IgD-negative memory B cell (primary cell): ENCODE measurements at regions not wholly inside any gene's neighbourhood (a gene's known extent, or its start where the extent isn't known, plus 50 kb on each side); places are given as distances from the start of the nearest gene placed in this dataset.

Experiments used
- H3K27ac Mint-ChIP-seq, 3 donors: one replicate each; pipeline ENCODE4 v1.8.0; 2020 to 2022; ENCODE audit warnings: mild to moderate bottlenecking in 3 of 3, mixed read lengths in 3 of 3, moderate library complexity in 1 of 3
- H3K27me3 Mint-ChIP-seq: one replicate; pipeline ENCODE4 v1.8.0; 2021; ENCODE audit warnings: mixed read lengths
- H3K36me3 Mint-ChIP-seq: one replicate; pipeline ENCODE4 v1.8.0; 2020; ENCODE audit warnings: mild to moderate bottlenecking, mixed read lengths
- H3K4me1 Mint-ChIP-seq, 3 donors: one replicate each; pipeline ENCODE4 v1.8.0; 2020 to 2022; ENCODE audit warnings: mixed read lengths in 3 of 3, mild to moderate bottlenecking in 1 of 3
- H3K4me3 Mint-ChIP-seq, 4 donors: one replicate each; pipeline ENCODE4 v1.8.0; 2020 to 2022; ENCODE audit warnings: mild to moderate bottlenecking in 4 of 4, mixed read lengths in 4 of 4, moderate library complexity in 3 of 4
- H3K9me3 Mint-ChIP-seq, 3 donors: one replicate each; pipeline ENCODE4 v1.8.0; 2020 to 2021; ENCODE audit warnings: mixed read lengths in 3 of 3, mild to moderate bottlenecking in 1 of 3

GRCh38 chr3:5630406-5630805 is 442.9 kb downstream of the EDEM1 start:
- Mint-ChIP-seq H3K27ac (no peak overlapping the region), H3K4me1 (no peaks in the 10 kb centered on the region), H3K9me3 (peaks cover 0 to 7% (median 4%) of the 10 kb centered on the region in 3 donors), H3K27me3 (peaks cover 1% of the 10 kb centered on the region), H3K36me3 (no peaks in the 10 kb centered on the region), H3K4me3 (no peak overlapping the region)

DNA sequence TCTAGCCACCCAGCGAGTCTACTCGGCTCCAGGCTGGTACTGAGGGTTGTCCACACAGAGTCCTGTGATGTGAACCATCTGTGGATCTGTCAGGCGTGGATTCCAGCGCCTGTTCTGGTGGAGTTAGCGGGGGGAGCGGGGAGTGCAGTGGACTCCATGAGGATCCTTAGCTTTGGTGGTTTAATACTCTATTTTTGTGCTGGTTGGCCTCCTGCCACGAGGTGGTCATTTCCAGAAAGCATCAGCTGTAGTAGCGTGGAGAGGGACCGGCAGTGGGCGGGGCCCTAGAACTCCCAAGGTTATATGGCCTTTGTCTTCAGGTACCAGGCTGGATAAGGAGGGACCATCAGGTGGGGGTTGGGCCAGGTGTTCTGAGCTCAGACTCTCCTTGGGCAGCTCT is 446.5 kb downstream of the EDEM1 start:
- H3K36me3 Mint-ChIP-seq = no peaks in the 10 kb centered on the region
- no peaks in the 10 kb centered on the region for H3K4me1 Mint-ChIP-seq
- H3K4me3 Mint-ChIP-seq = no peak overlapping the region
- no peak overlapping the region for H3K27ac Mint-ChIP-seq
- peaks cover 2 to 8% (median 7%) of the 10 kb centered on the region in 3 donors for H3K9me3 Mint-ChIP-seq
- H3K27me3 Mint-ChIP-seq = peaks cover 1% of the 10 kb centered on the region

DNA sequence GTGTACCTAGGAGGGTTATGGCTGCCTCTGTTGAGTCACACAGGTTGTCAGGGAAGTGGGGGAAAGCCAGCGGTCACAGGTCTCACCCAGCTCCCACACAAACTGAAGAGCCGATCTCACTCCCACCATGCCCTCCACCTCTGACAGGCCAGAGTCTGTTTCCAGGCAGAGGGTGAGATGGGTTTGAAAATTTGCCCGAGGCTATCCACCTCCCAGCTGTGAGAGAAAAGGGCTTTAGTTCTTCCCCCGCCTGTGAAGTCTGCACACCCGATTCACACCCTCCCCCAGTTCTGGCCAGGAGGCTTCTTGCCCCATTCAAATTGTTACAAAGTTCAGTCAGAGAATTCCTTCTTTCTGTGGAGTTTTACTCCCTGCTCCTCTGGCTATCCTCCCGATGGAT is 446.9 kb downstream of the EDEM1 start:
- no peaks in the 10 kb centered on the region for H3K36me3 Mint-ChIP-seq

GRCh38 chr3:5635746-5636145 is 448.2 kb downstream of the EDEM1 start:
- H3K27ac Mint-ChIP-seq = no peak overlapping the region
- peaks cover 6 to 8% (median 7%) of the 10 kb centered on the region in 3 donors for H3K9me3 Mint-ChIP-seq
- no peak overlapping the region for H3K4me3 Mint-ChIP-seq
- H3K27me3 Mint-ChIP-seq = peaks cover 1% of the 10 kb centered on the region
- H3K4me1 Mint-ChIP-seq = no peaks in the 10 kb centered on the region
- no peaks in the 10 kb centered on the region for H3K36me3 Mint-ChIP-seq

More for the DNA sequence above, 446.9 kb downstream of the EDEM1 start:
- Mint-ChIP-seq H3K9me3 (peaks cover 4 to 8% (median 7%) of the 10 kb centered on the region in 3 donors), H3K27me3 (peaks cover 1% of the 10 kb centered on the region), H3K27ac (no peak overlapping the region), H3K4me1 (no peaks in the 10 kb centered on the region), H3K4me3 (peak overlapping the region in 1 of 4 donors; percentile 37)

- peaks cover 1% of the 10 kb centered on the region for H3K27me3 Mint-ChIP-seq
Observed at GRCh38 chr3:5638550-5638949, 451.0 kb downstream of the EDEM1 start.

DNA sequence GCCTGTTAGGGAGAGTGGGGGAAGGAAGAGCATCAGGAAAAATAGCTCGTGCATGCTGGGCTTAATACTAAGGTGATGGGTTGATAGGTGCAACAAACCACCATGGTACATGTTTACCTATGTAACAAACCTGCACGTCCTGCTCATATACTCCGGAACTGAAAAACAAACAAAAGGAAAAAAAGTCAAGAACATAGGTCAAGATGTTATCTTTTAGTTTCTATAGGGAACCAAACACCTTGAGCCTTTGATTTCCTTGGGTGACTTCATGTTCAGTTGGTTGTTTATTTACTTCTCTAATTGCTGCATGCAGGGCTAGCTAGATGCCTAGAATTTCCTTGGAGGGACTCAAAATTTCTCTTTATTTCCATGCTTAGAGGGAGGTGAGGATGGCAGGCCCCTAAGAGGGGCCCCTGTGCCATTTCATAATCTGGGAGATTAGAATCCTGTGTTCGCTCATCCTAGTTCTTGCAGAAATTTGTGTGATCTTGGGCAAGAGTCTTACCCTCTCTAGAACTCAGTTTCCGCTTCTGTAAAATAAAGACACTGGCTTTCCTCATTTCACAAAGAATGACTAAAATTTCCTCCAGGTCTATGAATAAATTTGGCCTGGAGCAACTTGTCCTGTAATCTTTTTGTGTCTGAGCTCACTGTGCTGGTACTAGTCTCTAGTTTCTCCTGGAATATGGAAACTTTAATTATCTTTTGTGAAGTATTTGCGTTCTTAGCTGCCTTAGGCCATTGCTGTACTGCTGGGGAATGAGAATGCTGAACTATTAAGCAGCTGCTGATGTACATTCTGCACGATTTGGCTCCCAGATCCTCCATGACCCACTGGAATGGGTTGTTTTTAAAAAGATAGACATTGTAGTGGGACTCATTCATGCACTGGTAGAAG is 457.5 kb downstream of the EDEM1 start:
- H3K9me3 Mint-ChIP-seq = peaks cover 2 to 10% (median 2%) of the 10 kb centered on the region in 3 donors
- H3K27ac Mint-ChIP-seq = no peak overlapping the region
- no peaks in the 10 kb centered on the region for H3K4me1 Mint-ChIP-seq
- peaks cover 4% of the 10 kb centered on the region for H3K36me3 Mint-ChIP-seq
- no peak overlapping the region for H3K4me3 Mint-ChIP-seq
- H3K27me3 Mint-ChIP-seq = no peaks in the 10 kb centered on the region

More at GRCh38 chr3:5638550-5638949, 451.0 kb downstream of the EDEM1 start:
- no peak overlapping the region for H3K4me3 Mint-ChIP-seq
- no peaks in the 10 kb centered on the region for H3K36me3 Mint-ChIP-seq
- no peaks in the 10 kb centered on the region for H3K4me1 Mint-ChIP-seq
- no peak overlapping the region for H3K27ac Mint-ChIP-seq
- peaks cover 6 to 13% (median 7%) of the 10 kb centered on the region in 3 donors for H3K9me3 Mint-ChIP-seq

DNA sequence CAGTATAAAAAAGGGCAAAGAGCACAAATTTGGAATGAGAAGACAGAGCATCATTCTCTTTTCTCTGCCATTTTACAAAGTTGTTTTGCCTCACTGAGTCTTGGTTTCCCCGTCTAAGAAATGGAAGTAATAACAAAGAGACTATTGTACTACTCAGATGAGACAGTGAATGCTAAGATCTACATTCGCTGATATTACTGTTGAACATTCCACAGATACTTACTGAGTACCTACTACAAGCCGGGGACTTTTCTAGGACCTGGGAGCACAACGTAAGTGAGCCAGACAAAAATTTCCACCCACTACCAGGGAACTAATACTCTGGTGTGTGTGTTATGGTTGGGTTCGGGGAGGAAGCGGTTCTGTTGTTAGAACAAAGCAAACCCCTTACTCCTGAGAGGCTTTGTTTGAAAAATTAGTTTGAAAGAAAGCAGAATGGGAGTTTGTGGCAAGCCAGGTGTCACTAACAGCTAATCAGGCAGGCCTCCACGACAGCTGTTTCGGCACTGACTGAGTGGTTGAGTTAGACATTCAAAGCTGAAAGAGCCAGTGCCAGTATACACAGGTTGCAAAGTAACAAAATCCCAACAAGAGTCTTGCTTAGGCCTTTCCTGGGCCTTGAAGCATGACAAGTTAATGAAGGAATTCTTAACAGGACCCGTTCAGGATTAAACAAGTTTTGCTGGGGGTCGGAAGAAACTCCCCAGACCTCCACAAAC is 458.3 kb downstream of the EDEM1 start:
- Mint-ChIP-seq H3K27me3 (no peaks in the 10 kb centered on the region), H3K4me1 (no peaks in the 10 kb centered on the region), H3K27ac (no peak overlapping the region), H3K4me3 (no peak overlapping the region), H3K36me3 (peaks cover 4% of the 10 kb centered on the region), H3K9me3 (peaks cover 0 to 9% (median 2%) of the 10 kb centered on the region in 3 donors)

DNA sequence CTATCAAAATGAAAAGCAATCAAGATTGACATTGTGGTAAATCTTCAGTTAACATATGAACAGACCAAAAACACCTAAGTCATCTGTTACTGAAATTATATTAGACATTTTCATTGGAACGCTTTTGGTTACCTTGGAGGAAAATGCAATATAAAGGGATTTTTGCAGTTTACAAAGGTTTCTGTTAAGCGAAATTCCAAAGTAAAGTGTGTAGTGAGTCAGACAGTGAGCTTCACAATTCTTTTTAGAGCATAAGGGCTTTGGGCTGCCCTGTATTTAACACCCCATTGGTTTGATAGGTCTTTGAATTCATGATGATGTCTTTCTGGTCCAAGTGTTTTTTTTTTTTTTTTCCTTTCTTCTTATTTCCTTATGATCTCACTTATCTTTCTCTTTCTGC is 462.8 kb downstream of the EDEM1 start:
- Mint-ChIP-seq H3K9me3 (peaks cover 0 to 5% (median 3%) of the 10 kb centered on the region in 3 donors), H3K27ac (no peak overlapping the region), H3K4me1 (no peaks in the 10 kb centered on the region), H3K4me3 (no peak overlapping the region), H3K36me3 (no peaks in the 10 kb centered on the region), H3K27me3 (peaks cover 3% of the 10 kb centered on the region)

DNA sequence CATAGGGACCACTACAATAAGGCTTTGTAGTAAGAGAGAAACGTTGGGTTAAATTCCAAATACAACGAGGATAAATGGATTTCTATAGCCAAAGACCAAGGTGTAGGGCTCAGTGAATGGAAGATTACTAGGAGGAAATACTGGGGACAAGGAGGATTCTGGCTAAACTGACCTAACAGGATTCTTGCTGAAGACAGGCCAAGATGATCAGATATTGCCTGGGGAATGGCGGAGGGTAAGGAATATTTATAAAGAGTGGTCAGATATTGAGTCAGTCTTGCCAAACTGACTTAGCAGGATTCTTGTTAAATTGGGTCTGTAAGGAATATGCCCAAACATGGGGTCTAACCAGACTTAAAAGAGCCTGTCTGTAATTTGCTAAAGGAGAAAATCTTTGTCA is 463.8 kb downstream of the EDEM1 start:
- no peaks in the 10 kb centered on the region for H3K36me3 Mint-ChIP-seq
- H3K27ac Mint-ChIP-seq = no peak overlapping the region
- peaks cover 0 to 5% (median 3%) of the 10 kb centered on the region in 3 donors for H3K9me3 Mint-ChIP-seq
- H3K4me3 Mint-ChIP-seq = no peak overlapping the region
- H3K27me3 Mint-ChIP-seq = peaks cover 3% of the 10 kb centered on the region
- H3K4me1 Mint-ChIP-seq = no peaks in the 10 kb centered on the region

DNA sequence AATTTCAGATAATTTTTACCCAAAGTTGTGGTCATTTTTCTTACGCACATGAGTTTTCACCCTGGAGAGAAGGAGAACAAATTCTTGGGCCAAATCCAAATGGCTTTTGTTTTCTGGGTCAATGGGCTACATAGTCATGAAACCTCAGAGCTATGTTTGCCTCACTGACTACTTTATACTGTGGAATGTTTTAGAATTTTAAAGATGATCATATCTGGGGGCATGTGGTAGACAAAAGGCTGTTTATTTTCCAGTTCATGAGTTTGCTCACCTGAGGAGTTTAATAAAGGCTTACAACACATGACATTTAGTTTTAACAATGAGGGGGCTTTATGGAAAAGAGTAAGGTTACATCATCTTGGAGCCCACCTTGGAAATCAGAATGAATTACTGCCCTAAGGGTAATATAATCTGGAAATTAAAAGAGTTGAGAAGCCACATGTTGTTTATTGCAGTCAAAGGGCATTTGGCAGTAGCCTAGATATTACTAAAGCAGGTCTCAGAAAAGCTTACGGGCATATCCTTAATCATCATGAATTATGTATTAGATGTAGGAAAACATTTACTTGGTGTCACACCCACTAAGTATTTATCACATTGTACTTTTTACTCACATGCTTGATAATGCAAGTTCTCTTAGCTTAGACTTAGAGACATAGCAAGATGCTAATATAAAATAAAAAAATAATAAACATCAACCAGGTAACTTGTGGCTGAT is 466.1 kb downstream of the EDEM1 start:
- H3K36me3 Mint-ChIP-seq = no peaks in the 10 kb centered on the region
- peaks cover 3% of the 10 kb centered on the region for H3K27me3 Mint-ChIP-seq
- H3K27ac Mint-ChIP-seq = no peak overlapping the region

DNA sequence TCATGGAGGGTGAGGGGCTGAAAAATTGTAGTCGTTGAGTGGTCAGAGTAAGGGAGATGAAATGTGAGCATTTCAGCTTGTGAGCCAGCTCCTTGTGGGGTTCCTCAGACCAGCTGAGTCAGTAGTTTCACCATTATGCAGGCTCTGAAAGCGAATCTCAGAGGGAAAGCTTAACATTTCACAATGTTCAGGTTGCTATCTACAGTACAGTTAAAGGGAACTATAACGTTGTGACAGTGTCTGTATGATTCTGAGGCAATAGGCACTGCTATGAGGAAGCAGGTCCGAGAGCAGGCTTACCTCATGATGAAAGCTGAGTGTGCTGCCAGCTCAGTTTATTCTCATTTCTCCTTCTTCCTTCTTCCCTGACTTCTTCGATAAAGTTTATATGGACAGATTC is 469.6 kb downstream of the EDEM1 start:
- no peaks in the 10 kb centered on the region for H3K36me3 Mint-ChIP-seq
- peaks cover 0 to 2% (median 0%) of the 10 kb centered on the region in 3 donors for H3K4me1 Mint-ChIP-seq

More for the DNA sequence above, 466.1 kb downstream of the EDEM1 start:
- H3K9me3 Mint-ChIP-seq = peaks cover 5 to 7% (median 6%) of the 10 kb centered on the region in 3 donors
- no peak overlapping the region for H3K4me3 Mint-ChIP-seq
- no peaks in the 10 kb centered on the region for H3K4me1 Mint-ChIP-seq

DNA sequence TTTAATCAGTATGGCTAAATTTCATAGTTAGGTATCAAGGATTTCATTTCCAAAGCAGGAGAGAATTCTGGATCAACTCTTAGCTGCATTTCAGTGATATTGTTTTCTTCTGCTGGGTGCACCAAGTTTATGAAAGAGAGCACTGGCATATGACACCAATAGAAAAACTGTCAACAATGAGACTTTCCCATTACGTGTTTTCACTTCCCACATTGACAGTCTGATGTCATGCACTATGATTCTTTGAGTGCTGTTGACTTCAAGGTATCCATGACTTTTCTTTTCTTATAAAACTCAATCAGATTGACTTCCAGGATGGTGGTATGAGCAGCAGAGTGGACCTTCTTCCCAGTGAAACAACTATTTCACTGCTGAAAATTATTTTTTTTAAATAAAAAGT is 476.1 kb downstream of the EDEM1 start:
- no peaks in the 10 kb centered on the region for H3K27me3 Mint-ChIP-seq
- H3K4me3 Mint-ChIP-seq = no peak overlapping the region
- peaks cover 7 to 17% (median 15%) of the 10 kb centered on the region in 3 donors for H3K9me3 Mint-ChIP-seq
- H3K27ac Mint-ChIP-seq = no peak overlapping the region
- no peaks in the 10 kb centered on the region for H3K36me3 Mint-ChIP-seq
- H3K4me1 Mint-ChIP-seq = peaks cover 0 to 2% (median 0%) of the 10 kb centered on the region in 3 donors

More for the DNA sequence above, 469.6 kb downstream of the EDEM1 start:
- no peak overlapping the region for H3K4me3 Mint-ChIP-seq
- no peak overlapping the region for H3K27ac Mint-ChIP-seq
- peaks cover 3% of the 10 kb centered on the region for H3K27me3 Mint-ChIP-seq
- peaks cover 3 to 9% (median 6%) of the 10 kb centered on the region in 3 donors for H3K9me3 Mint-ChIP-seq

GRCh38 chr3:5666455-5666854 is 478.9 kb downstream of the EDEM1 start:
- H3K36me3 Mint-ChIP-seq = no peaks in the 10 kb centered on the region
- H3K9me3 Mint-ChIP-seq = peaks cover 9 to 18% (median 10%) of the 10 kb centered on the region in 3 donors
- no peaks in the 10 kb centered on the region for H3K4me1 Mint-ChIP-seq
- no peaks in the 10 kb centered on the region for H3K27me3 Mint-ChIP-seq
- H3K27ac Mint-ChIP-seq = no peak overlapping the region
- H3K4me3 Mint-ChIP-seq = no peak overlapping the region

DNA sequence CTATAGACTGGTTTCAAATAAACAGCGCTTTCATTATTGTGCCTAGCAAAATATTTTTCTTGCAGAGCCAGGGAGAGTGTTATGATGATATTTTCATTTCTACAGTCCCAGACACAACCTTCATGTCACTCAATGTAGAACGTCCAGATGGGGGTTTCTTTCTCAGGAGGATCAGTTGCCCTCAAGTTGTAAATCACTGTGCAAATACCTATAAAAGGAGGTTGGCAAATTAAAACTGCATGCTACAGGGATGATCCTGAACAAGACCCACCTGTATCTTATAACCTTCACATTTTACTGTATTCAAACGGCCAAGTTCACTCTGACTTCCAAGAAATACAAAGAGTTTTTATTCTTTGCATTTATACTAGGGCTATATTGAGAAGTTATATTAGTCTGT is 486.0 kb downstream of the EDEM1 start:
- peaks cover 4% of the 10 kb centered on the region for H3K27me3 Mint-ChIP-seq
- no peak overlapping the region for H3K4me3 Mint-ChIP-seq
- H3K9me3 Mint-ChIP-seq = peaks cover 6 to 21% (median 6%) of the 10 kb centered on the region in 3 donors
- H3K4me1 Mint-ChIP-seq = no peaks in the 10 kb centered on the region
- H3K27ac Mint-ChIP-seq = no peak overlapping the region
- H3K36me3 Mint-ChIP-seq = peaks cover 4% of the 10 kb centered on the region

GRCh38 chr3:5675319-5675718 is 487.8 kb downstream of the EDEM1 start:
- Mint-ChIP-seq H3K36me3 (peaks cover 4% of the 10 kb centered on the region), H3K9me3 (peaks cover 3 to 28% (median 10%) of the 10 kb centered on the region in 3 donors), H3K4me1 (no peaks in the 10 kb centered on the region), H3K27ac (no peak overlapping the region), H3K27me3 (peaks cover 4% of the 10 kb centered on the region), H3K4me3 (no peak overlapping the region)
